K562 (cell line): ENCODE measurements at regions not wholly inside any gene's neighbourhood (a gene's known extent, or its start where the extent isn't known, plus 50 kb on each side); places are given as distances from the start of the nearest gene placed in this dataset.
"Not testable (repeated sequence)": the region's sequence is repeated elsewhere in the genome, so short reads cannot be mapped to it uniquely, and the experiment has no call there.

ENCODE experiments used
- ATAC-seq: fragments of 200-7000 bp; cut with Tn5 transposase; 3 replicates; pipeline ENCODE4 v1.9.1; 2020; ENCODE audit warnings: moderate library complexity
- BruUV-seq: library from RNA; stranded (reverse); fragments of 400-500 nt; replicated peaks from 2 replicates; lab custom pipeline; 2021; lab: Mats Ljungman, UMichigan
- CTCF ChIA-PET: fragments of 300-600 bp; formaldehyde crosslinking; extraction: SDS; loops from one replicate; lab custom pipeline; 2021; ENCODE audit warnings: low intra/inter-chr PET ratio; lab: Yijun Ruan, JAX
- POLR2A ChIA-PET: fragments of 300-600, 350-650 bp; sonication (Branson Sonifier 250); formaldehyde crosslinking; extraction: SDS; loops from one replicate; lab custom pipeline; 2021; ENCODE audit warnings: antibody characterized with exemption, inconsistent platforms; lab: Yijun Ruan, JAX
- DNase-seq, 4 experiments: peaks; one replicate each; pipeline versions ENCODE4 v3.0.0 to v3.0.0-alpha.2; 2011 to 2018; ENCODE audit warnings: low spot score in 3 of 4, mixed read lengths in 3 of 4; ENCODE audit errors: extremely low read depth in 1 of 4
- FAIRE-seq: peaks from 2 replicates; lab custom pipeline; 2011; peaks lifted over from hg19 to GRCh38; lab: Jason Lieb, UNC
- H2AFZ ChIP-seq: 2 replicates; pipeline ENCODE4 v1.6.0; 2011; ENCODE audit warnings: low read depth, low read length, control low read depth, inconsistent platforms
- H3K27ac ChIP-seq: fragments of 200-600 bp; 3 replicates; pipeline ENCODE4 v1.8.0; 2011; ENCODE audit warnings: low read depth, mild to moderate bottlenecking, control low read depth, inconsistent platforms, low read length, moderate library complexity, mixed read lengths; ENCODE audit errors: extremely low read depth
- H3K27me3 ChIP-seq, 2 experiments: fragments of 300-600 bp in 1 of 2; 2 replicates in 1 of 2; 3 replicates in 1 of 2; pipeline versions ENCODE4 v1.6.0 to v1.8.0; 2011; ENCODE audit warnings: inconsistent platforms in 2 of 2, low read length in 2 of 2, mild to moderate bottlenecking in 1 of 2, mixed read lengths in 1 of 2, moderate library complexity in 1 of 2; ENCODE audit not compliant: control insufficient read depth in 2 of 2, insufficient read depth in 2 of 2
- H3K36me3 ChIP-seq: fragments of 300-600 bp; 3 replicates; pipeline ENCODE4 v1.8.0; 2011; ENCODE audit warnings: mild to moderate bottlenecking, low read length, inconsistent platforms; ENCODE audit not compliant: control insufficient read depth, insufficient read depth
- H3K4me1 ChIP-seq, 2 experiments: fragments of 200-600 bp in 1 of 2; replicated peaks in 1 of 2; 2 replicates in 1 of 2; 3 replicates in 1 of 2; pipeline versions ENCODE4 v1.5.1 to v1.8.0; 2011; ENCODE audit warnings: inconsistent platforms in 2 of 2, low read length in 2 of 2, mild to moderate bottlenecking in 1 of 2, mixed read lengths in 1 of 2, moderate library complexity in 1 of 2; ENCODE audit not compliant: control insufficient read depth in 2 of 2, insufficient read depth in 2 of 2
- H3K4me2 ChIP-seq: 2 replicates; pipeline ENCODE4 v1.6.1; 2011; ENCODE audit warnings: low read length, control low read depth, inconsistent platforms, mixed read lengths; ENCODE audit not compliant: insufficient read depth
- H3K4me3 ChIP-seq: fragments of 200-600 bp; sonication (generic), shearing (Covaris generic); 2 replicates; pipeline ENCODE4 v1.5.1; 2016; ENCODE audit warnings: control low read depth, inconsistent platforms
- H3K79me2 ChIP-seq: fragments of 200-600 bp; 3 replicates; pipeline ENCODE4 v1.8.0; 2011; ENCODE audit warnings: low read length, inconsistent platforms; ENCODE audit not compliant: control insufficient read depth, insufficient read depth
- H3K9ac ChIP-seq, 2 experiments: 2 replicates each; pipeline versions ENCODE4 v1.6.0 to v1.6.1; 2011; ENCODE audit warnings: low read depth in 2 of 2, low read length in 2 of 2, control low read depth in 1 of 2, inconsistent platforms in 1 of 2, mild to moderate bottlenecking in 1 of 2, mixed read lengths in 1 of 2; ENCODE audit not compliant: insufficient read depth in 1 of 2
- H3K9me1 ChIP-seq: one replicate; pipeline ENCODE4 v1.6.0; 2011; ENCODE audit warnings: inconsistent platforms, mild to moderate bottlenecking, low read length, moderate library complexity; ENCODE audit not compliant: control insufficient read depth, insufficient read depth
- H3K9me3 ChIP-seq: replicated peaks from 2 replicates; pipeline ENCODE4 v1.5.1; 2011; ENCODE audit warnings: low read depth, low read length, inconsistent platforms; ENCODE audit not compliant: control insufficient read depth, insufficient read depth
- H4K20me1 ChIP-seq: replicated peaks from 2 replicates; pipeline ENCODE4 v1.6.1; 2011; ENCODE audit warnings: low read length, inconsistent platforms, mixed read lengths; ENCODE audit not compliant: control insufficient read depth, insufficient read depth
- DDX20 ChIP-seq: fragments of 450-650 bp; IDR thresholded peaks from 2 replicates; pipeline ENCODE4 v1.6.1; 2016; ENCODE audit warnings: missing genetic modification characterization, low read depth, mild to moderate bottlenecking, missing compliant biosample characterization, moderate library complexity
- ZNF707 ChIP-seq: fragments of 250-450 bp; sonication (Bioruptor Pico); conservative IDR thresholded peaks from 2 replicates; pipeline ENCODE4 v1.8.0; 2022; ENCODE audit warnings: inconsistent platforms, mild to moderate bottlenecking, moderate library complexity
- WGBS: fragments of 100-300 bp; shearing (Covaris generic); methylation state at CpG from one replicate; pipeline ENCODE4 v1.1.6; 2016; ENCODE audit warnings: low coverage, mixed read lengths; ENCODE audit not compliant: insufficient coverage; ENCODE audit errors: missing lambda C conversion rate; 5-methylcytosine and 5-hydroxymethylcytosine counted together
- in situ Hi-C: fragments of 300-500 bp; cut with MboI; formaldehyde crosslinking; loops from 4 replicates; pipeline ENCODE4 v1.15.0; 2018; ENCODE audit warnings: inconsistent platforms, mixed read lengths
- intact Hi-C: fragments of 100-400 bp; cut with micrococcal nuclease; formaldehyde crosslinking; loops from 2 replicates; pipeline ENCODE4 v1.14.2; 2022

- no peak for TF ChIP-seq DDX20 (tag)
These were observed 77.1 kb downstream of the C9orf152 start (continued) for GRCh38 chr9:110130791-110131416.

- intact Hi-C loops: no loop called here
- DNase-seq: no peak
- Histone ChIP-seq H3K4me2 (no peak overlapping the region), H3K27me3 (peaks cover under 1 to 19% of the 10 kb centered on the region in 2 experiments; a peak in 3 of 5 replicates), H2AFZ (no peak overlapping the region), H3K4me3 (no peak overlapping the region), H3K9ac (no peak overlapping the region), H4K20me1 (no peaks in the 10 kb centered on the region), H3K27ac (no peak overlapping the region), H3K9me1 (no peaks in the 10 kb centered on the region), H3K4me1 (no peaks in the 10 kb centered on the region), H3K79me2 (no peaks in the 10 kb centered on the region), H3K9me3 (no peaks in the 10 kb centered on the region), H3K36me3 (no peaks in the 10 kb centered on the region)
- BruUV-seq: no TSS peak
- 8% methylated on average over 2 of the region's 2 CpGs for WGBS
- POLR2A ChIA-PET: no interaction called here
- CTCF ChIA-PET: no interaction called here
- TF ChIP-seq ZNF707 (CRISPR knock-in tag): no peak
- no peak for FAIRE-seq
- ATAC-seq: no peak
- in situ Hi-C loops: no loop called here
These were observed 76.5 kb downstream of the C9orf152 start for GRCh38 chr9:110131499-110131898.

- POLR2A ChIA-PET, intact Hi-C loops, H3K9ac ChIP-seq, H3K9me1 ChIP-seq, ATAC-seq, H3K9me3 ChIP-seq, H3K4me1 ChIP-seq, in situ Hi-C loops, H3K36me3 ChIP-seq, DNase-seq, BruUV-seq, H3K4me3 ChIP-seq, FAIRE-seq, H3K79me2 ChIP-seq, H3K4me2 ChIP-seq, H3K27ac ChIP-seq, CTCF ChIA-PET, H2AFZ ChIP-seq, H4K20me1 ChIP-seq: not testable (repeated sequence)
- WGBS: 0% methylated on average over 3 of the region's 3 CpGs
- H3K27me3 ChIP-seq: peaks cover 0 to 26% of the 10 kb centered on the region in 2 experiments; a peak in 4 of 5 replicates
These were observed 75.4 kb downstream of the C9orf152 start for GRCh38 chr9:110132531-110132930.
